ENCODE measurements at regions not wholly inside any gene's neighbourhood (a gene's known extent, or its start where the extent isn't known, plus 50 kb on each side); places are given as distances from the start of the nearest gene placed in this dataset.

- TF ChIP-seq, protein P1, sequence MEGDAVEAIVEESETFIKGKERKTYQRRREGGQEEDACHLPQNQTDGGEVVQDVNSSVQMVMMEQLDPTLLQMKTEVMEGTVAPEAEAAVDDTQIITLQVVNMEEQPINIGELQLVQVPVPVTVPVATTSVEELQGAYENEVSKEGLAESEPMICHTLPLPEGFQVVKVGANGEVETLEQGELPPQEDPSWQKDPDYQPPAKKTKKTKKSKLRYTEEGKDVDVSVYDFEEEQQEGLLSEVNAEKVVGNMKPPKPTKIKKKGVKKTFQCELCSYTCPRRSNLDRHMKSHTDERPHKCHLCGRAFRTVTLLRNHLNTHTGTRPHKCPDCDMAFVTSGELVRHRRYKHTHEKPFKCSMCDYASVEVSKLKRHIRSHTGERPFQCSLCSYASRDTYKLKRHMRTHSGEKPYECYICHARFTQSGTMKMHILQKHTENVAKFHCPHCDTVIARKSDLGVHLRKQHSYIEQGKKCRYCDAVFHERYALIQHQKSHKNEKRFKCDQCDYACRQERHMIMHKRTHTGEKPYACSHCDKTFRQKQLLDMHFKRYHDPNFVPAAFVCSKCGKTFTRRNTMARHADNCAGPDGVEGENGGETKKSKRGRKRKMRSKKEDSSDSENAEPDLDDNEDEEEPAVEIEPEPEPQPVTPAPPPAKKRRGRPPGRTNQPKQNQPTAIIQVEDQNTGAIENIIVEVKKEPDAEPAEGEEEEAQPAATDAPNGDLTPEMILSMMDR (conservative IDR thresholded peaks at IDR 0.05; ENCODE audit: low read length): no peak
- TF ChIP-seq EZH2phosphoT487 (IDR thresholded peaks at IDR 0.05; ENCODE audit: borderline replicate concordance): no peak
Measured at GRCh38 chr10:36676321-36676720, 449.1 kb upstream of the ANKRD30A start.

All from Loucy (cell line).